Left ventricle myocardium inferior (tissue), 1 donor: ENCODE measurements at regions not wholly inside any gene's neighbourhood (a gene's known extent, or its start where the extent isn't known, plus 50 kb on each side); places are given as distances from the start of the nearest gene placed in this dataset.
"Not testable (repeated sequence)": the region's sequence is repeated elsewhere in the genome, so short reads cannot be mapped to it uniquely, and the experiment has no call there.

Experiments
- DNase-seq: peaks from one replicate; pipeline ENCODE4 v3.0.0-alpha.2; 2020
- H3K27ac ChIP-seq: fragments of 200-600 bp; replicated peaks from 2 replicates; pipeline ENCODE4 v1.8.0; 2021
- H3K27me3 ChIP-seq: fragments of 200-600 bp; 2 replicates; pipeline ENCODE4 v1.8.0; 2021; ENCODE audit warnings: low read depth
- H3K36me3 ChIP-seq: fragments of 200-600 bp; 2 replicates; pipeline ENCODE4 v1.8.0; 2021
- H3K4me1 ChIP-seq: fragments of 200-600 bp; 2 replicates; pipeline ENCODE4 v1.8.0; 2021
- H3K4me3 ChIP-seq: fragments of 200-600 bp; 2 replicates; pipeline ENCODE4 v1.8.0; 2021; ENCODE audit warnings: mild to moderate bottlenecking, moderate library complexity
- H3K9me3 ChIP-seq: fragments of 200-600 bp; replicated peaks from 2 replicates; pipeline ENCODE4 v1.8.0; 2021
- intact Hi-C: fragments of 100-400 bp; cut with micrococcal nuclease; formaldehyde crosslinking; loops from one replicate; pipeline ENCODE4 v1.11.0; 2022
- TF ChIP-seq, protein P1 (sequence below): fragments of 200-600 bp; IDR thresholded peaks from 2 replicates; pipeline ENCODE4 v1.8.0; 2021; ENCODE audit warnings: antibody characterized with exemption, mild to moderate bottlenecking, borderline replicate concordance
- donor health status: DM: no; HTN: yes; CAD: no; lungs with severe emphysema.

DNA sequence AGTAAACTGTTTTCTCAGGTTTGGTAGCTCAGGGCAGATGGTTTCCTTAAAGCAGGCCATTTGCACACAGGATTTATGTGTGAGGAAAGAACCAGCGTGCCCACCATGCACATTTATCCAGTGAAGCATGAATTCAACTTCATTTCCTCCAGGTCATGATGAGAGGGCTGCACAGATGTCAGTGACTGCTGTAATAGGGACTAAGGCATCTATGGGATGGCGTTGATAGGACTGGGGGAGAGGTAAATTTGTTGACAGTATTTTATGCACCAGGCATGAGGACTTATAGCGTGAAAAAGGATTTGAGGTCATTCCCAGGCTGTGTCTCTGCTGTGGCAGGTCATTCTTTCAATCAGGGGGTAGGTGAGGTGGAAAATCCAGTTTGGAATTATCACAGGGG is 302.9 kb downstream of the XPNPEP1 start:
- intact Hi-C loops, result no loop called here
- TF ChIP-seq, protein P1, sequence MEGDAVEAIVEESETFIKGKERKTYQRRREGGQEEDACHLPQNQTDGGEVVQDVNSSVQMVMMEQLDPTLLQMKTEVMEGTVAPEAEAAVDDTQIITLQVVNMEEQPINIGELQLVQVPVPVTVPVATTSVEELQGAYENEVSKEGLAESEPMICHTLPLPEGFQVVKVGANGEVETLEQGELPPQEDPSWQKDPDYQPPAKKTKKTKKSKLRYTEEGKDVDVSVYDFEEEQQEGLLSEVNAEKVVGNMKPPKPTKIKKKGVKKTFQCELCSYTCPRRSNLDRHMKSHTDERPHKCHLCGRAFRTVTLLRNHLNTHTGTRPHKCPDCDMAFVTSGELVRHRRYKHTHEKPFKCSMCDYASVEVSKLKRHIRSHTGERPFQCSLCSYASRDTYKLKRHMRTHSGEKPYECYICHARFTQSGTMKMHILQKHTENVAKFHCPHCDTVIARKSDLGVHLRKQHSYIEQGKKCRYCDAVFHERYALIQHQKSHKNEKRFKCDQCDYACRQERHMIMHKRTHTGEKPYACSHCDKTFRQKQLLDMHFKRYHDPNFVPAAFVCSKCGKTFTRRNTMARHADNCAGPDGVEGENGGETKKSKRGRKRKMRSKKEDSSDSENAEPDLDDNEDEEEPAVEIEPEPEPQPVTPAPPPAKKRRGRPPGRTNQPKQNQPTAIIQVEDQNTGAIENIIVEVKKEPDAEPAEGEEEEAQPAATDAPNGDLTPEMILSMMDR, result no peak
- no peaks in the 10 kb centered on the region for H3K9me3 ChIP-seq

DNA sequence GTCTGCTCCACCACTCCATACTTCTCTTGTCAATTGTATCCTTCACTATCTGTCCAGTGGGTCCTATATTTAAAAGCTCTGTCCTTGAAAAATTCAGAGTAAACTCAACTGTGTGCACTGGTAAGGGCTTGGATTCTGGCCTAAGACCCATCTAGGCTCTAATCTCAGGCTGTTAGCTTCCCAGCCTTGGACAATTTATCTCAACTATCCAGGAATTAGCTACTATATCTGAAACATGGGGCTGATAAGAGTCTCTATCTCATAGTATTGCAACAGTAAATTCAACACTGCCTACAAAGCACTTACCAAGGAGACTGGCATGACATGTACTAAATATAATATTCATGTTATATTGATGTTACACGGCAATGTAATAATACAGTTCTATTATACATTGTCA is 303.4 kb downstream of the XPNPEP1 start:
- DNase-seq, result no peak
- Histone ChIP-seq H3K4me1 (no peaks in the 10 kb centered on the region), H3K4me3 (no peak overlapping the region), H3K27ac (no peak overlapping the region), H3K27me3 (no peaks in the 10 kb centered on the region), H3K36me3 (no peaks in the 10 kb centered on the region), H3K9me3 (no peaks in the 10 kb centered on the region)
- intact Hi-C loops, result no loop called here
- TF ChIP-seq, protein P1, result no peak

More for the DNA sequence above, 302.9 kb downstream of the XPNPEP1 start:
- DNase-seq, result no peak
- H3K27ac ChIP-seq, result no peak overlapping the region
- H3K27me3 ChIP-seq, result no peaks in the 10 kb centered on the region
- H3K4me3 ChIP-seq, result no peak overlapping the region
- H3K4me1 ChIP-seq, result no peaks in the 10 kb centered on the region
- H3K36me3 ChIP-seq, result no peaks in the 10 kb centered on the region

DNA sequence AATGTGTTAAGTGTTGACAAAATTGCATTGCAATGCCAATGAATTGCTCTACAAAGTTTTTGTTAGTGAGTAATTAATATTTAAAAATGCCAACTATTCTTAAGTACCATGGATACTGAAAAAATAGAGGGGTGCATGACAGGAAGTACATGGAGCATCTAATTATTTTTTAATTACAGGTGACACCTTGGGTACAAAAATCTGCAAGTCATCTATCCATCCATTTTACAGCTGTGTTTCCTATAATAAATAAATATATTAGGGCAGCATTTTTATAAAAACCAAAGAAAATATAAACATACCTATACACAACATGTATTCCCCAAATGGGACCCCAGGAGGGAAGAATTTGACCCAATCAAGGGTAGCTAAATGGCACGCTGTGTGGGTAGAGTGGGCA is 304.6 kb downstream of the XPNPEP1 start:
- H3K4me1 ChIP-seq, result no peaks in the 10 kb centered on the region

DNA sequence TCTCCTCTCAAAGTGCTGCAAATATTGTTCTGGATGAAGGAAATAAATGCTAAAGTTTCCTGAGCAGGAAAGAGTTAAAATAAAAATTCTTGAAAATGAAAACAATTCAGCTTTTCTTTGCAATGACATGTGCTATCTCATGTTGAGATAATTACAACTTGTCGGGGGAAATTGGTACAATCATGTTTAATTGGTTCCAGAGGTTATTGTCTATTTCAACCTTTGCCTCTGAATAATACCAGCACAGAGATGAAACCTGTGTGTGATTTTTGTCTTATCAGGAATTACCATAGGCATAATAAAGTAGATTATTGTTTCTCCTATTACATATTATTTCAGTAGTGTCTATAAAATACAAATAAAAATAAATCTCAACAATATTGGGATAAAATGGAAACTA is 305.0 kb downstream of the XPNPEP1 start:
- intact Hi-C loops, result no loop called here
- H3K27ac ChIP-seq, result no peak overlapping the region
- TF ChIP-seq, protein P1, result no peak
- H3K9me3 ChIP-seq, result no peaks in the 10 kb centered on the region
- H3K4me1 ChIP-seq, result no peaks in the 10 kb centered on the region
- no peaks in the 10 kb centered on the region for H3K36me3 ChIP-seq
- no peaks in the 10 kb centered on the region for H3K27me3 ChIP-seq
- H3K4me3 ChIP-seq, result no peak overlapping the region
- DNase-seq, result no peak

More for the DNA sequence above, 304.6 kb downstream of the XPNPEP1 start:
- intact Hi-C loops, result no loop called here
- H3K4me3 ChIP-seq, result no peak overlapping the region
- DNase-seq, result no peak
- TF ChIP-seq, protein P1, result no peak
- no peaks in the 10 kb centered on the region for H3K9me3 ChIP-seq
- no peak overlapping the region for H3K27ac ChIP-seq
- no peaks in the 10 kb centered on the region for H3K27me3 ChIP-seq
- H3K36me3 ChIP-seq, result no peaks in the 10 kb centered on the region

DNA sequence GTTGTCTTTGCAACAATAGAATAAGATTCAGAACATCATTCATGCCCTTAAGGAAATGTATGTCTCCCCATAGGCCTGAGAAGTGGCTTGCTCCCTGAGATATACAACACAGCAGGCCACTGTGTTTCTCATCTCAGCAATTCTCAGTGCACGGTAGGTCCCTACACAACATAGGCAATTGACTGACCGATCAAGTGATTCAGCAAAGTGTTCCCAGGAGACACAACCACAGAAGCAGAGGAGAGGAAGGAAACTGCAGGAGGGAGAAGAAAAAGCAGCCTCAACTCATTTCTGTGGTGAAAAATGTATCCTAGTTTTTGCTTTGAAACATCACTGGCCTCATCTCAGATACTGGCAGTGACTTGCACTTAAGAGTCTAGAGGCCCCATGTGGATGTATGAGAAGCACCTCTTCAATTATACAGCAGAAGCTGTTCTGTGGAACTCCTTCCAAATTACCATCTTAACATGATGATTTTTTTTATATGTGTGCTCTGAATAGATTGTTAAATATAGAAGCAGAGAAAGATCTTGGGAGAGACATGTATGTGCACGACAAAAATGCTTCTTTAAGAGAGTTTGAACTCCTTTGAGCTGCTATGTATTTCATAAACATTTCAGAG is 306.8 kb downstream of the XPNPEP1 start:
- DNase-seq, result no peak
- peaks cover 14% of the 10 kb centered on the region for H3K9me3 ChIP-seq
- no peaks in the 10 kb centered on the region for H3K27me3 ChIP-seq
- H3K27ac ChIP-seq, result no peak overlapping the region
- H3K4me1 ChIP-seq, result no peaks in the 10 kb centered on the region
- no peak overlapping the region for H3K4me3 ChIP-seq
- TF ChIP-seq, protein P1, result no peak
- no peaks in the 10 kb centered on the region for H3K36me3 ChIP-seq
- intact Hi-C loops, result no loop called here

DNA sequence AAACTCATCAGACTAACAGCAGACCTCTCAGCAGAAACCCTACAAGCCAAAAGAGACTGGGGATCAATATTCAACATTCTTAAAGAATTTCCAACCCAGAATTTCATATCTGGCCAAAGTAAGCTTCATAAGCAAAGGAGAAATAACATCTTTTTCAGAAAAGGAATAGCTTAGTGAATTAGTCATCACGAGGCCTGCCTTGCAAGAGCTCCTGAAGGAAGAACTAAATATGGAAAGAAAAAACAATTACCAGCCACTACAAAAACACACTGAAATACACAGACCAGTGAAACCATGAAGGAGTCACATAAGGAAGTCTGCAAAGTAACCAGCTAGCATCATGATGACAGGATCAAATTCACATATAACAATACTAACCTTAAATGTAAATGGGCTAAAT is 328.0 kb downstream of the XPNPEP1 start:
- intact Hi-C loops, H3K4me1 ChIP-seq, H3K36me3 ChIP-seq, H3K4me3 ChIP-seq, DNase-seq, H3K27ac ChIP-seq: not testable (repeated sequence)
- Histone ChIP-seq H3K9me3 (peaks cover 14% of the 10 kb centered on the region), H3K27me3 (peaks cover 10% of the 10 kb centered on the region)
